GM12878 (cell line): ENCODE measurements at regions not wholly inside any gene's neighbourhood (a gene's known extent, or its start where the extent isn't known, plus 50 kb on each side); places are given as distances from the start of the nearest gene placed in this dataset.

Experiments used
- BACH1 ChIP-seq: fragments of 450-650 bp; IDR thresholded peaks from 2 replicates; pipeline ENCODE4 v1.6.1; 2017; ENCODE audit warnings: mild to moderate bottlenecking, borderline replicate concordance
- FOXM1 ChIP-seq: IDR thresholded peaks from 2 replicates; pipeline ENCODE4 v1.6.1; 2012; ENCODE audit warnings: low read depth, mild to moderate bottlenecking, inconsistent platforms, low read length, moderate library complexity
- KLF5 ChIP-seq: fragments of 450-650 bp; IDR thresholded peaks from 2 replicates; pipeline ENCODE4 v1.6.1; 2014; ENCODE audit warnings: mild to moderate bottlenecking; ENCODE audit not compliant: partially characterized antibody
- MEF2A ChIP-seq: IDR thresholded peaks from 2 replicates; pipeline ENCODE4 v1.6.1; 2011; ENCODE audit warnings: low read depth, mild to moderate bottlenecking, low read length, moderate library complexity; ENCODE audit not compliant: insufficient read depth
- MYB ChIP-seq: fragments of 150-350 bp; IDR thresholded peaks from 2 replicates; pipeline ENCODE4 v1.6.1; 2014; ENCODE audit warnings: mild to moderate bottlenecking, low read depth, low read length, borderline replicate concordance
- NBN ChIP-seq: fragments of 450-650 bp; IDR thresholded peaks from 2 replicates; pipeline ENCODE4 v1.6.1; 2016
- NFIC ChIP-seq: IDR thresholded peaks from 2 replicates; pipeline ENCODE4 v1.6.1; 2012; ENCODE audit warnings: low read depth, mild to moderate bottlenecking, inconsistent platforms, low read length, moderate library complexity
- PML ChIP-seq: IDR thresholded peaks from 2 replicates; pipeline ENCODE4 v1.6.1; 2012; ENCODE audit warnings: low read length, inconsistent platforms
- ZNF622 ChIP-seq: fragments of 450-650 bp; IDR thresholded peaks from 2 replicates; pipeline ENCODE4 v1.6.1; 2017; ENCODE audit warnings: mild to moderate bottlenecking, inconsistent platforms
- TF ChIP-seq, protein P1 (sequence below): fragments of 450-650 bp; conservative IDR thresholded peaks from 2 replicates; pipeline ENCODE4 v1.6.1; 2017; ENCODE audit warnings: mild to moderate bottlenecking, moderate library complexity
- TF ChIP-seq, protein P2 (sequence below): IDR thresholded peaks from 2 replicates; pipeline ENCODE4 v1.6.1; 2011; ENCODE audit warnings: borderline replicate concordance, low read depth, mild to moderate bottlenecking, moderate library complexity, mixed read lengths, low read length; ENCODE audit not compliant: insufficient read depth; ENCODE audit errors: extremely low read length
- TF ChIP-seq, protein P3 (sequence below): fragments of 450-650 bp; IDR thresholded peaks from 2 replicates; pipeline ENCODE4 v1.6.1; 2017; ENCODE audit warnings: borderline replicate concordance

DNA sequence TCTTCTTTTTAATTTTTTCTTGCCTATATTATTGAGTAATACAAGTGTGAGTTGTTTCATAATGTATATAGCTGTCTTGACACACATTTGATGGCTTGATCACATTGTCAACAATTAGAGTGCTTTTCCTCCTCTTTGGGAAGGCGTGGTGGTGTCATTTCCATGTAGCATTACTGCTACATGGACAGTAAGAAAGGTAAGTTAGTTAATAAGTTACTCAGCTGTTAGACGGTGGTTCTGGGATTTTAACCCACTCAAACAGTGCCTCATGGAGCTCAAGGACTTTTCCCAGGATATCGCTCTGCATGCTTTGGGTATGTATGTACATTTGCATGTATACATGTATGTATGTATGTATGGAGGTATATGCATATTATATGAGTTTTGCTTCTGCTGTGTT is 94.6 kb downstream of the HAPSTR1 start (continued):
- TF ChIP-seq, protein P1, sequence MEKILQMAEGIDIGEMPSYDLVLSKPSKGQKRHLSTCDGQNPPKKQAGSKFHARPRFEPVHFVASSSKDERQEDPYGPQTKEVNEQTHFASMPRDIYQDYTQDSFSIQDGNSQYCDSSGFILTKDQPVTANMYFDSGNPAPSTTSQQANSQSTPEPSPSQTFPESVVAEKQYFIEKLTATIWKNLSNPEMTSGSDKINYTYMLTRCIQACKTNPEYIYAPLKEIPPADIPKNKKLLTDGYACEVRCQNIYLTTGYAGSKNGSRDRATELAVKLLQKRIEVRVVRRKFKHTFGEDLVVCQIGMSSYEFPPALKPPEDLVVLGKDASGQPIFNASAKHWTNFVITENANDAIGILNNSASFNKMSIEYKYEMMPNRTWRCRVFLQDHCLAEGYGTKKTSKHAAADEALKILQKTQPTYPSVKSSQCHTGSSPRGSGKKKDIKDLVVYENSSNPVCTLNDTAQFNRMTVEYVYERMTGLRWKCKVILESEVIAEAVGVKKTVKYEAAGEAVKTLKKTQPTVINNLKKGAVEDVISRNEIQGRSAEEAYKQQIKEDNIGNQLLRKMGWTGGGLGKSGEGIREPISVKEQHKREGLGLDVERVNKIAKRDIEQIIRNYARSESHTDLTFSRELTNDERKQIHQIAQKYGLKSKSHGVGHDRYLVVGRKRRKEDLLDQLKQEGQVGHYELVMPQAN = no peak
- TF ChIP-seq ZNF622 = no peak
- no peak for TF ChIP-seq NFIC
- TF ChIP-seq, protein P2, sequence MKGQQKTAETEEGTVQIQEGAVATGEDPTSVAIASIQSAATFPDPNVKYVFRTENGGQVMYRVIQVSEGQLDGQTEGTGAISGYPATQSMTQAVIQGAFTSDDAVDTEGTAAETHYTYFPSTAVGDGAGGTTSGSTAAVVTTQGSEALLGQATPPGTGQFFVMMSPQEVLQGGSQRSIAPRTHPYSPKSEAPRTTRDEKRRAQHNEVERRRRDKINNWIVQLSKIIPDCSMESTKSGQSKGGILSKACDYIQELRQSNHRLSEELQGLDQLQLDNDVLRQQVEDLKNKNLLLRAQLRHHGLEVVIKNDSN = no peak
- TF ChIP-seq KLF5 = no peak
- TF ChIP-seq NBN = no peak
- TF ChIP-seq, protein P3, sequence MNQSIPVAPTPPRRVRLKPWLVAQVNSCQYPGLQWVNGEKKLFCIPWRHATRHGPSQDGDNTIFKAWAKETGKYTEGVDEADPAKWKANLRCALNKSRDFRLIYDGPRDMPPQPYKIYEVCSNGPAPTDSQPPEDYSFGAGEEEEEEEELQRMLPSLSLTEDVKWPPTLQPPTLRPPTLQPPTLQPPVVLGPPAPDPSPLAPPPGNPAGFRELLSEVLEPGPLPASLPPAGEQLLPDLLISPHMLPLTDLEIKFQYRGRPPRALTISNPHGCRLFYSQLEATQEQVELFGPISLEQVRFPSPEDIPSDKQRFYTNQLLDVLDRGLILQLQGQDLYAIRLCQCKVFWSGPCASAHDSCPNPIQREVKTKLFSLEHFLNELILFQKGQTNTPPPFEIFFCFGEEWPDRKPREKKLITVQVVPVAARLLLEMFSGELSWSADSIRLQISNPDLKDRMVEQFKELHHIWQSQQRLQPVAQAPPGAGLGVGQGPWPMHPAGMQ = no peak
- no peak for TF ChIP-seq MEF2A
- TF ChIP-seq MYB = no peak
- no peak for TF ChIP-seq FOXM1
- TF ChIP-seq PML = no peak
- TF ChIP-seq BACH1 = no peak
